NCI-H748 (cell line): ENCODE measurements at regions not wholly inside any gene's neighbourhood (a gene's known extent, or its start where the extent isn't known, plus 50 kb on each side); places are given as distances from the start of the nearest gene placed in this dataset.
"Not testable (repeated sequence)": the region's sequence is repeated elsewhere in the genome, so short reads cannot be mapped to it uniquely, and the experiment has no call there.

Source experiments
- DNase-seq: peaks from one replicate; lab custom pipeline; 2025; ENCODE audit not compliant: unreplicated experiment; lab: John Stamatoyannopoulos, UW

GRCh38 chr2:150371044-150371818 is 116.2 kb downstream of the RND3 start:
- no peak for DNase-seq

- DNase-seq = no peak
Observed at GRCh38 chr2:150370561-150370960, 116.9 kb downstream of the RND3 start.

GRCh38 chr2:150369862-150370261 is 117.6 kb downstream of the RND3 start:
- DNase-seq = no peak

GRCh38 chr2:150358468-150358807 is 129.0 kb downstream of the RND3 start:
- DNase-seq = no peak

GRCh38 chr2:150357770-150358467 is 129.5 kb downstream of the RND3 start:
- no peak for DNase-seq

- no peak for DNase-seq
Observed at GRCh38 chr2:150355440-150355839, 132.0 kb downstream of the RND3 start.

GRCh38 chr2:150353376-150353775 is 134.1 kb downstream of the RND3 start:
- no peak for DNase-seq

GRCh38 chr2:150351922-150352321 is 135.5 kb downstream of the RND3 start:
- no peak for DNase-seq

GRCh38 chr2:150350500-150350899 is 137.0 kb downstream of the RND3 start:
- no peak for DNase-seq

- DNase-seq = no peak
Observed at GRCh38 chr2:150346806-150347205, 140.7 kb downstream of the RND3 start.

GRCh38 chr2:150341982-150342680 is 145.3 kb downstream of the RND3 start:
- no peak for DNase-seq

- DNase-seq = peak; percentile 55
Observed at GRCh38 chr2:150339951-150340350, 147.5 kb downstream of the RND3 start.

GRCh38 chr2:150339282-150339681 is 148.2 kb downstream of the RND3 start:
- DNase-seq = no peak

- no peak for DNase-seq
Observed at GRCh38 chr2:150335596-150335995, 151.9 kb downstream of the RND3 start.

GRCh38 chr2:150332383-150332782 is 155.1 kb downstream of the RND3 start:
- no peak for DNase-seq

- DNase-seq = peak; percentile 17
Observed at GRCh38 chr2:150327564-150328489, 159.6 kb downstream of the RND3 start.

- no peak for DNase-seq
Observed at GRCh38 chr2:150325656-150326314, 161.7 kb downstream of the RND3 start.

GRCh38 chr2:150323071-150323470 is 164.4 kb downstream of the RND3 start:
- not testable (repeated sequence) for DNase-seq

- peak; percentile 56 for DNase-seq
Observed at GRCh38 chr2:150320608-150321007, 166.9 kb downstream of the RND3 start.
